MM.1S (cell line): ENCODE measurements at regions not wholly inside any gene's neighbourhood (a gene's known extent, or its start where the extent isn't known, plus 50 kb on each side); places are given as distances from the start of the nearest gene placed in this dataset.

Experiments used
- DNase-seq: peaks from one replicate; pipeline ENCODE4 v3.0.0-alpha.2; 2015
- H2AFZ ChIP-seq: fragments of 300-600 bp; sonication (generic); 2 replicates; pipeline ENCODE4 v1.6.0; 2016; ENCODE audit warnings: antibody characterized with exemption, low read length
- H3F3A ChIP-seq: fragments of 300-600 bp; sonication (generic); 2 replicates; pipeline ENCODE4 v1.6.1; 2016; ENCODE audit warnings: mild to moderate bottlenecking, antibody characterized with exemption, low read length, moderate library complexity, mixed read lengths; ENCODE audit not compliant: insufficient read depth
- H3K27ac ChIP-seq: fragments of 300-600 bp; sonication (generic); 2 replicates; pipeline ENCODE4 v1.5.1; 2016; ENCODE audit warnings: mild to moderate bottlenecking, low read length
- H3K27me3 ChIP-seq: fragments of 300-600 bp; sonication (generic); replicated peaks from 2 replicates; pipeline ENCODE4 v1.6.0; 2016; ENCODE audit warnings: low read length; ENCODE audit not compliant: insufficient read depth
- H3K36me3 ChIP-seq: fragments of 300-600 bp; sonication (generic); replicated peaks from 2 replicates; pipeline ENCODE4 v1.6.1; 2016; ENCODE audit warnings: mild to moderate bottlenecking, low read length, mixed read lengths; ENCODE audit not compliant: insufficient read depth
- H3K4me1 ChIP-seq: fragments of 300-600 bp; sonication (generic); 2 replicates; pipeline ENCODE4 v1.6.1; 2016; ENCODE audit warnings: low read length, mixed read lengths
- H3K4me2 ChIP-seq: fragments of 300-600 bp; sonication (generic); 2 replicates; pipeline ENCODE4 v1.6.0; 2016; ENCODE audit warnings: low read depth, low read length
- H3K4me3 ChIP-seq: fragments of 300-600 bp; sonication (generic); 2 replicates; pipeline ENCODE4 v1.5.1; 2016; ENCODE audit warnings: low read length, mixed read lengths
- H3K79me2 ChIP-seq: fragments of 300-600 bp; sonication (generic); 2 replicates; pipeline ENCODE4 v1.6.1; 2016; ENCODE audit warnings: mixed run types, low read length, mixed read lengths
- H3K9ac ChIP-seq: fragments of 300-600 bp; sonication (generic); 2 replicates; pipeline ENCODE4 v1.6.1; 2016; ENCODE audit warnings: low read length, mixed read lengths
- H3K9me2 ChIP-seq: fragments of 300-600 bp; sonication (generic); replicated peaks from 2 replicates; pipeline ENCODE4 v1.6.1; 2016; ENCODE audit warnings: mild to moderate bottlenecking, low read length, mixed read lengths; ENCODE audit not compliant: insufficient read depth
- H3K9me3 ChIP-seq: fragments of 300-600 bp; sonication (generic); replicated peaks from 2 replicates; pipeline ENCODE4 v1.6.1; 2016; ENCODE audit warnings: mild to moderate bottlenecking, low read length, mixed read lengths; ENCODE audit not compliant: insufficient read depth
- H4K20me1 ChIP-seq: fragments of 300-600 bp; sonication (generic); 2 replicates; pipeline ENCODE4 v1.6.1; 2016; ENCODE audit warnings: mild to moderate bottlenecking, low read length, moderate library complexity, mixed read lengths; ENCODE audit not compliant: insufficient read depth
- EZH2 ChIP-seq: fragments of 300-600 bp; sonication (generic); optimal IDR thresholded peaks from 2 replicates; pipeline ENCODE3; 2017; ENCODE audit warnings: low read depth, mild to moderate bottlenecking, antibody characterized with exemption, low read length, mixed read lengths
- EZH2phosphoT487 ChIP-seq: fragments of 300-600 bp; sonication (generic); IDR thresholded peaks from 2 replicates; pipeline ENCODE4 v1.6.1; 2018; ENCODE audit warnings: antibody characterized with exemption, low read length
- TF ChIP-seq, protein P1 (sequence below): fragments of 300-600 bp; sonication (generic); IDR thresholded peaks from 2 replicates; pipeline ENCODE4 v1.5.1; 2016; ENCODE audit warnings: antibody characterized with exemption, low read length, mixed read lengths

DNA sequence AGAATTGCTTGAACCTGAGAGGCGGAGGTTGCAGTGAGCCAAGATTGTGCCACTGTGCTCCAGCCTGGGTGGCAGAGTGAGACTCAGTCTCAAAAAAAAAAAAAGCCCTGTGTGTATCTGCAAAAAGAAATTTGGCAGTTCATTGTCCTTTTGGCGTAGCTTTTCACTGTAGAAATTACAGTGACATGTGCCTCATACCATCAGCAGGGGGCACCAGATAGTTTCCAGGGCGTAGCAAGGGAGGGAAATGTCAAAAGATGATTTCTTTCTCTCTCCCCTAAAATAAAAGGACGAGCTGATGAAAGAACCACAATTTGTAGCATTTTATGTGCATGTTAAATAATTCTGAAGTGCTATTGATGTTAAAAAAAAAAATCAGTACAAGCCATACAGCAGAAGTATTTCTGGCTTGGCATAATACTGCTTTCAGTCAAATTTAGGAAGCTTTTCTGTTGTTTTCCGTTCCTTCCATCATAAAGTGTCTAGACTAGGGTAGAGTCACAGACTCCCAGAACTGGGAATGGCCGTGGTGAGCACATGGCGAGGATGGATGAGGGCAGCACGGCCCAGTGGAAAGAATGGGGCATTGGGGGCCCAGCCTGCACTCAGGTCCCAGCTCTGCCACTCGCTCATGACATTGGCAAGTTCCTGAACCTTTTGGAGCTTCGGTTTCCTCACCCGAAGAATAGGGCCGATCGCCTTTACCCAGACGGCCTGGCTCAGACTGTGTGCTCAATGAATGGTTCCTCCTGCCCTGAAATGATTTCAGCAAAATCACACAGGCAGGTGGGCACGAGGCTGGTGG, 59.8 kb upstream of the RPH3AL start:
- no peak for TF ChIP-seq EZH2phosphoT487
- TF ChIP-seq, protein P1, sequence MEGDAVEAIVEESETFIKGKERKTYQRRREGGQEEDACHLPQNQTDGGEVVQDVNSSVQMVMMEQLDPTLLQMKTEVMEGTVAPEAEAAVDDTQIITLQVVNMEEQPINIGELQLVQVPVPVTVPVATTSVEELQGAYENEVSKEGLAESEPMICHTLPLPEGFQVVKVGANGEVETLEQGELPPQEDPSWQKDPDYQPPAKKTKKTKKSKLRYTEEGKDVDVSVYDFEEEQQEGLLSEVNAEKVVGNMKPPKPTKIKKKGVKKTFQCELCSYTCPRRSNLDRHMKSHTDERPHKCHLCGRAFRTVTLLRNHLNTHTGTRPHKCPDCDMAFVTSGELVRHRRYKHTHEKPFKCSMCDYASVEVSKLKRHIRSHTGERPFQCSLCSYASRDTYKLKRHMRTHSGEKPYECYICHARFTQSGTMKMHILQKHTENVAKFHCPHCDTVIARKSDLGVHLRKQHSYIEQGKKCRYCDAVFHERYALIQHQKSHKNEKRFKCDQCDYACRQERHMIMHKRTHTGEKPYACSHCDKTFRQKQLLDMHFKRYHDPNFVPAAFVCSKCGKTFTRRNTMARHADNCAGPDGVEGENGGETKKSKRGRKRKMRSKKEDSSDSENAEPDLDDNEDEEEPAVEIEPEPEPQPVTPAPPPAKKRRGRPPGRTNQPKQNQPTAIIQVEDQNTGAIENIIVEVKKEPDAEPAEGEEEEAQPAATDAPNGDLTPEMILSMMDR = peak; percentile 73
- no peak for TF ChIP-seq EZH2
- no peaks in the 10 kb centered on the region for H4K20me1 ChIP-seq
- DNase-seq = peak; percentile 52
- H3K4me1 ChIP-seq = peaks cover 8% of the 10 kb centered on the region
- no peak overlapping the region for H3K9ac ChIP-seq
- H2AFZ ChIP-seq = no peak overlapping the region
- no peaks in the 10 kb centered on the region for H3K9me3 ChIP-seq
- H3K36me3 ChIP-seq = no peaks in the 10 kb centered on the region
- no peaks in the 10 kb centered on the region for H3K79me2 ChIP-seq
- no peak overlapping the region for H3K4me3 ChIP-seq
- H3K27me3 ChIP-seq = peaks cover 44% of the 10 kb centered on the region
- H3K27ac ChIP-seq = no peak overlapping the region
- no peaks in the 10 kb centered on the region for H3K9me2 ChIP-seq
- H3F3A ChIP-seq = no peaks in the 10 kb centered on the region; the same call in 1 of the 2 replicates
- H3K4me2 ChIP-seq = no peak overlapping the region

DNA sequence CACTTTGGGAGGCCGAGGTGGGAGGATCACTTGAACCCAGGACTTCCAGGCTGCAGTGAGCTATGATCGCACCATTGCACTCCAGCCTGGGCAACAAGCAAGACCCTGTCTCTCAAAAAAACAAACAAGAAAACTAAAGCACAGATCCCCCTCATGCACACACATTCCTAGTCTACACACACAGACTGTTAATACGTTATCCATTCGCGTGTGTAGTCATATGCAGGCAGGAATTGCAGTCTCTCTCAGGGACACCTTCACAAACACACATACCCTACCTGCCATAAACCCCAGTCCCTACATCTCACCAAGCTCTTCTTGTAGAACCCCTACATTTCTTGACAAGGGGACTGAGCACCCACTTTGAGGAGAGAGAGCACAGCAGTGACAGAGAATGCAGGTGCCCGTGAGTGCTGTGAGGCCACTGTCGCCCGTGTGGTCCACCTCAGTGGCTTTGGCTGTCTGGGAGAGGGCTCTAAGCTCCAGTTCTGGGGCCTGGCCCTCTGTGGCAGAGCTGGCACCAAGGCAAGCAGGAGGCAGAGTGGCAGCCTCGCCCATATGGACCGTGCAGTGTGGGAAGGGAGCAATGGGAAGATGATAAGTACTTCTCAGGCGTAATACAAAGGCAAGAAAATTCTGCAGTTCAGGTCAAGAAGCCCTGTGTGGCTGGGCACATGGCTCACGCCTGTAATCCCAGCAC, 59.0 kb upstream of the RPH3AL start:
- H3K27ac ChIP-seq = no peak overlapping the region
- H4K20me1 ChIP-seq = no peaks in the 10 kb centered on the region
- H3K4me3 ChIP-seq = no peak overlapping the region
- no peak overlapping the region; the same call in 1 of the 2 replicates for H3K4me2 ChIP-seq
- no peak overlapping the region for H3K9ac ChIP-seq
- no peak overlapping the region for H2AFZ ChIP-seq
- DNase-seq = no peak
- TF ChIP-seq EZH2 (no peak), EZH2phosphoT487 (no peak)
- TF ChIP-seq, protein P1 = no peak
- no peaks in the 10 kb centered on the region; the same call in 1 of the 2 replicates for H3F3A ChIP-seq
- peaks cover 7% of the 10 kb centered on the region for H3K4me1 ChIP-seq
- H3K27me3 ChIP-seq = peaks cover 41% of the 10 kb centered on the region
- H3K36me3 ChIP-seq = no peaks in the 10 kb centered on the region
- H3K79me2 ChIP-seq = no peaks in the 10 kb centered on the region
- no peaks in the 10 kb centered on the region for H3K9me2 ChIP-seq
- H3K9me3 ChIP-seq = no peaks in the 10 kb centered on the region

DNA sequence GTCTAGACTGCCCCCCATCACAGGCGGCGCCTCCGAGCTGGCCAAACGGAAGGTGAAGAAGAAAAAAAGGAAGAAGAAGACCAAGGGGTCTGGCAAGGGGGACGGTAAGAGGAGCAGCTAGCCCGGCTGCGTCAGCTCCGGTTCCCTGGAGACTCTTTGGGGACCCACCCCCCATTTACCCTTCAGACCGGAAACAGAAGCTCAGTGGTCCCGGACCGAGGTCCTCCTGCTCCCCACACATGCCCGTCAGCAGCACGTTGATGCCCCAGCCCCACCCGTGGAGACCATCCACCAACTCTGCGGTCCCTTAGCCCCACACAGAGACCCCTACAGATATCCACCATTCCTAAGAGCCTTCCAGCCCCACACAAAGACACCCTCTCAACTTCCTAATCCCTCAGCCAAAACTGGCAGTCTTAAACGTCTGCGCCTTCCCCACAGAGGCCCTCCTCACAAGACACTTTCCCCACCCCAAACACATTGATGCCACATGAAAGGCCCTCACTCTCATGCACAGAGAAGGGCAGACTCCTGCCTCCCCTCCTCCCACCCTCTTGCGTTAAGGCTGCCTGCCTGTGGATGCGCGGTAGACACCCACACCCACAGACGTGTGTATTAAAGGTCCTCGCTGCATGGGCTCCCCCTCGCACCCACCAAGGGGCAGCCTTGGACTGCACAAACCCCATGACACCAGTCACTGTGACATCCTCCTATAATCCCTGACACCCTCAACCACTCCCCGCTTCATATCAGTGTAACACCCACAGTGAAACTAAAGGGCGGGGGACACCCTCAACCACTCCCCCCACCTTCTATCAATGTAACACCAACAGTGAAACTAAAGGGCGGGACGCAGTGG, 58.2 kb upstream of the RPH3AL start:
- Histone ChIP-seq H3K27me3 (peaks cover 40% of the 10 kb centered on the region), H3K27ac (no peak overlapping the region), H3K4me1 (peaks cover 5% of the 10 kb centered on the region), H3K36me3 (no peaks in the 10 kb centered on the region), H3K4me2 (peak overlapping the region; percentile 93), H2AFZ (peak overlapping the region; percentile 98), H3F3A (no peaks in the 10 kb centered on the region), H3K9ac (peak overlapping the region; percentile 70), H3K9me2 (no peaks in the 10 kb centered on the region), H4K20me1 (no peaks in the 10 kb centered on the region), H3K9me3 (no peaks in the 10 kb centered on the region), H3K4me3 (peak overlapping the region; percentile 76), H3K79me2 (no peaks in the 10 kb centered on the region)
- no peak for DNase-seq
- TF ChIP-seq EZH2phosphoT487 = no peak
- TF ChIP-seq, protein P1 = no peak
- TF ChIP-seq EZH2 = no peak
